Neural crest cell (in vitro differentiated cells): ENCODE measurements at regions not wholly inside any gene's neighbourhood (a gene's known extent, or its start where the extent isn't known, plus 50 kb on each side); places are given as distances from the start of the nearest gene placed in this dataset.

Experiments
- DNase-seq: peaks from one replicate; pipeline ENCODE4 v3.0.0; 2021; ENCODE audit warnings: low read depth, mixed read lengths, low spot score
- H3K27ac Mint-ChIP-seq: one replicate; pipeline ENCODE4 v1.8.0; 2021; ENCODE audit warnings: mild to moderate bottlenecking, mixed read lengths; ENCODE audit not compliant: unreplicated experiment
- H3K27me3 Mint-ChIP-seq: 2 replicates; pipeline ENCODE4 v1.8.0; 2021; ENCODE audit warnings: low read depth, mild to moderate bottlenecking, mixed read lengths
- H3K36me3 Mint-ChIP-seq: 2 replicates; pipeline ENCODE4 v1.8.0; 2021; ENCODE audit warnings: low read depth, mild to moderate bottlenecking, mixed read lengths
- H3K4me1 Mint-ChIP-seq: 2 replicates; pipeline ENCODE4 v1.8.0; 2021; ENCODE audit warnings: mixed read lengths
- H3K4me3 Mint-ChIP-seq: one replicate; pipeline ENCODE4 v1.8.0; 2021; ENCODE audit warnings: mild to moderate bottlenecking, mixed read lengths
- H3K9me3 Mint-ChIP-seq: 2 replicates; pipeline ENCODE4 v1.8.0; 2021; ENCODE audit warnings: mixed read lengths
- CTCF ChIP-seq: fragments of 200-600 bp; sonication (generic); conservative IDR thresholded peaks from 2 replicates; pipeline ENCODE4 v1.5.0; 2021; ENCODE audit warnings: antibody characterized with exemption, mild to moderate bottlenecking

GRCh38 chr13:66222127-66222526, 1008.0 kb downstream of the PCDH9 start:
- TF ChIP-seq CTCF, result no peak
- H3K36me3 Mint-ChIP-seq, result no peaks in the 10 kb centered on the region
- DNase-seq, result no peak
- no peaks in the 10 kb centered on the region for H3K27me3 Mint-ChIP-seq
- peaks cover 21% of the 10 kb centered on the region for H3K4me1 Mint-ChIP-seq
- no peaks in the 10 kb centered on the region for H3K9me3 Mint-ChIP-seq
- H3K4me3 Mint-ChIP-seq, result no peak overlapping the region
- H3K27ac Mint-ChIP-seq, result no peak overlapping the region

- Mint-ChIP-seq H3K4me1 (peaks cover 7% of the 10 kb centered on the region), H3K27me3 (no peaks in the 10 kb centered on the region), H3K4me3 (no peak overlapping the region), H3K36me3 (no peaks in the 10 kb centered on the region), H3K9me3 (no peaks in the 10 kb centered on the region), H3K27ac (no peak overlapping the region)
- no peak for DNase-seq
- TF ChIP-seq CTCF, result no peak
Measured at GRCh38 chr13:66219506-66219905, 1010.6 kb downstream of the PCDH9 start.

- no peaks in the 10 kb centered on the region for H3K9me3 Mint-ChIP-seq
- no peaks in the 10 kb centered on the region for H3K36me3 Mint-ChIP-seq
- H3K27me3 Mint-ChIP-seq, result no peaks in the 10 kb centered on the region
- TF ChIP-seq CTCF, result no peak
- no peak for DNase-seq
- H3K27ac Mint-ChIP-seq, result no peak overlapping the region
- H3K4me3 Mint-ChIP-seq, result no peak overlapping the region
- no peaks in the 10 kb centered on the region for H3K4me1 Mint-ChIP-seq
Measured at GRCh38 chr13:66218583-66218982, 1011.6 kb downstream of the PCDH9 start.

- DNase-seq, result no peak
- no peak for TF ChIP-seq CTCF
- no peaks in the 10 kb centered on the region for H3K4me1 Mint-ChIP-seq
- no peaks in the 10 kb centered on the region for H3K27me3 Mint-ChIP-seq
- H3K9me3 Mint-ChIP-seq, result no peaks in the 10 kb centered on the region
- no peak overlapping the region for H3K4me3 Mint-ChIP-seq
- peaks cover 2% of the 10 kb centered on the region for H3K36me3 Mint-ChIP-seq
- H3K27ac Mint-ChIP-seq, result no peak overlapping the region
Measured at GRCh38 chr13:66216728-66217127, 1013.4 kb downstream of the PCDH9 start.

- H3K9me3 Mint-ChIP-seq, result no peaks in the 10 kb centered on the region
- no peak for DNase-seq
- H3K36me3 Mint-ChIP-seq, result peaks cover 2% of the 10 kb centered on the region
- H3K27me3 Mint-ChIP-seq, result no peaks in the 10 kb centered on the region
- no peak overlapping the region for H3K27ac Mint-ChIP-seq
- no peaks in the 10 kb centered on the region for H3K4me1 Mint-ChIP-seq
- no peak overlapping the region for H3K4me3 Mint-ChIP-seq
- TF ChIP-seq CTCF, result no peak
Measured at GRCh38 chr13:66214467-66214866, 1015.7 kb downstream of the PCDH9 start.

- Mint-ChIP-seq H3K4me3 (no peak overlapping the region), H3K27me3 (no peaks in the 10 kb centered on the region), H3K9me3 (no peaks in the 10 kb centered on the region), H3K27ac (no peak overlapping the region), H3K36me3 (peaks cover 2% of the 10 kb centered on the region), H3K4me1 (no peaks in the 10 kb centered on the region)
- no peak for TF ChIP-seq CTCF
- DNase-seq, result no peak
Measured at GRCh38 chr13:66212511-66212910, 1017.6 kb downstream of the PCDH9 start.
